GM23338 (cell line): ENCODE measurements at regions not wholly inside any gene's neighbourhood (a gene's known extent, or its start where the extent isn't known, plus 50 kb on each side); places are given as distances from the start of the nearest gene placed in this dataset.

Experiments
- CTCF ChIP-seq, 2 experiments: fragments of 200-600 bp in 1 of 2; sonication (generic) in 1 of 2; conservative IDR thresholded peaks; 2 replicates each; pipeline versions ENCODE4 v1.5.1 to v1.6.1; 2016 to 2017; ENCODE audit warnings: antibody characterized with exemption in 2 of 2, low read depth in 2 of 2, mild to moderate bottlenecking in 2 of 2, moderate library complexity in 1 of 2
- ETS1 ChIP-seq: IDR thresholded peaks from 2 replicates; pipeline ENCODE4 v1.6.1; 2016; ENCODE audit warnings: antibody characterized with exemption
- EZH2 ChIP-seq: fragments of 200-600 bp; sonication (generic); IDR thresholded peaks from one replicate; pipeline ENCODE4 v1.8.0; 2017; ENCODE audit warnings: antibody characterized with exemption, mild to moderate bottlenecking, low read depth; ENCODE audit not compliant: unreplicated experiment
- JUNB ChIP-seq: IDR thresholded peaks from one replicate; pipeline ENCODE4 v1.6.1; 2016; ENCODE audit warnings: antibody characterized with exemption; ENCODE audit not compliant: unreplicated experiment
- NANOG ChIP-seq: IDR thresholded peaks from 2 replicates; pipeline ENCODE4 v1.6.1; 2016; ENCODE audit warnings: antibody characterized with exemption, borderline replicate concordance
- REST ChIP-seq: IDR thresholded peaks from one replicate; pipeline ENCODE4 v1.6.1; 2018; ENCODE audit warnings: antibody characterized with exemption; ENCODE audit not compliant: unreplicated experiment
- ZNF462 ChIP-seq: fragments of 250-450 bp; sonication (Bioruptor Pico); IDR thresholded peaks from 2 replicates; pipeline ENCODE4 v1.5.0; 2020; ENCODE audit warnings: mild to moderate bottlenecking, moderate library complexity

- TF ChIP-seq ZNF462 (CRISPR knock-in tag) (no peak), NANOG (no peak), CTCF (conservative IDR thresholded peaks at IDR 0.05; ENCODE audit: low read depth in 2 of 2) (no peak), JUNB (no peak), REST (no peak), EZH2 (no peak), ETS1 (no peak)
Measured at GRCh38 chr16:77499373-77500285, 64.8 kb upstream of the ADAMTS18 start (continued).
